Astrocyte (in vitro differentiated cells and primary cell): ENCODE measurements at regions not wholly inside any gene's neighbourhood (a gene's known extent, or its start where the extent isn't known, plus 50 kb on each side); places are given as distances from the start of the nearest gene placed in this dataset.

ENCODE experiments used
- EZH2 ChIP-seq: IDR thresholded peaks from 2 replicates; pipeline ENCODE4 v1.6.1; 2012; ENCODE audit warnings: mild to moderate bottlenecking, low read length, inconsistent platforms; ENCODE audit not compliant: insufficient read depth
- TF ChIP-seq, protein P1 (sequence below): IDR thresholded peaks from 2 replicates; pipeline ENCODE4 v1.5.1; 2011; ENCODE audit warnings: low read depth, mild to moderate bottlenecking, inconsistent platforms, low read length, moderate library complexity; ENCODE audit not compliant: insufficient read depth

GRCh38 chr4:13980317-13981310 is 353.1 kb upstream of the BOD1L1 start:
- TF ChIP-seq, protein P1, sequence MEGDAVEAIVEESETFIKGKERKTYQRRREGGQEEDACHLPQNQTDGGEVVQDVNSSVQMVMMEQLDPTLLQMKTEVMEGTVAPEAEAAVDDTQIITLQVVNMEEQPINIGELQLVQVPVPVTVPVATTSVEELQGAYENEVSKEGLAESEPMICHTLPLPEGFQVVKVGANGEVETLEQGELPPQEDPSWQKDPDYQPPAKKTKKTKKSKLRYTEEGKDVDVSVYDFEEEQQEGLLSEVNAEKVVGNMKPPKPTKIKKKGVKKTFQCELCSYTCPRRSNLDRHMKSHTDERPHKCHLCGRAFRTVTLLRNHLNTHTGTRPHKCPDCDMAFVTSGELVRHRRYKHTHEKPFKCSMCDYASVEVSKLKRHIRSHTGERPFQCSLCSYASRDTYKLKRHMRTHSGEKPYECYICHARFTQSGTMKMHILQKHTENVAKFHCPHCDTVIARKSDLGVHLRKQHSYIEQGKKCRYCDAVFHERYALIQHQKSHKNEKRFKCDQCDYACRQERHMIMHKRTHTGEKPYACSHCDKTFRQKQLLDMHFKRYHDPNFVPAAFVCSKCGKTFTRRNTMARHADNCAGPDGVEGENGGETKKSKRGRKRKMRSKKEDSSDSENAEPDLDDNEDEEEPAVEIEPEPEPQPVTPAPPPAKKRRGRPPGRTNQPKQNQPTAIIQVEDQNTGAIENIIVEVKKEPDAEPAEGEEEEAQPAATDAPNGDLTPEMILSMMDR, result no peak
- TF ChIP-seq EZH2, result no peak
